ENCODE measurements at regions not wholly inside any gene's neighbourhood (a gene's known extent, or its start where the extent isn't known, plus 50 kb on each side); places are given as distances from the start of the nearest gene placed in this dataset.
A peak's percentile ranks its signal among the peaks of the same experiment; 100 is the strongest.

DNA sequence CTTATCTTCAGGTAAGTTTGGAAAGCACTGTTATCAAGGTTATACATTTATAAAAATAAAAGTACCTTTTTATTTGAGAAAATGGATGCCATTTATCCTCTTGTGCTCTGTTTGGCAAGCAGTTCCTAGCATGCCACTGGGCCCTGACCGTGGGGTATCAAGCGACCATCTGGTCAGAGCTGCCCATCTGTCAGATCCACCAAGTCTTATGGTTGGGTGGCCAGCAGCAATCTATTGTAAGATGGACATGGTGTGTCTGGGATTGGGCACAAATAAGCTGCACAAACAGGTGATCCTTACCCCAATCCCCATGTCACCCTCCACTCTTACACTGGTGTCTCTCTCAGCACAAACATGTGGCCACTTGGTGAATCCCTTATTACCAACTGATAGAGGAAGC, 178.5 kb downstream of the DLEU7 start:
- no CpG with 5 or more reads among the region's 2 CpGs for WGBS (ENCODE audit: insufficient coverage, low lambda C conversion rate)
- no peaks in the 10 kb centered on the region for H3K36me3 ChIP-seq (ENCODE audit: control insufficient read depth, insufficient read depth, low read length)
- H3K4me1 ChIP-seq (ENCODE audit: control insufficient read depth, insufficient read depth, low read length) = no peaks in the 10 kb centered on the region
- no peak for DNase-seq
- peaks cover 2% of the 10 kb centered on the region for H3K9me3 ChIP-seq (ENCODE audit: control insufficient read depth, low read depth, low read length)
- no peaks in the 10 kb centered on the region for H3K27me3 ChIP-seq (ENCODE audit: control insufficient read depth, insufficient read depth, low read length)
- no peak overlapping the region for H3K4me3 ChIP-seq (ENCODE audit: low read length)
- H3K27ac ChIP-seq (ENCODE audit: low read length) = no peak overlapping the region

DNA sequence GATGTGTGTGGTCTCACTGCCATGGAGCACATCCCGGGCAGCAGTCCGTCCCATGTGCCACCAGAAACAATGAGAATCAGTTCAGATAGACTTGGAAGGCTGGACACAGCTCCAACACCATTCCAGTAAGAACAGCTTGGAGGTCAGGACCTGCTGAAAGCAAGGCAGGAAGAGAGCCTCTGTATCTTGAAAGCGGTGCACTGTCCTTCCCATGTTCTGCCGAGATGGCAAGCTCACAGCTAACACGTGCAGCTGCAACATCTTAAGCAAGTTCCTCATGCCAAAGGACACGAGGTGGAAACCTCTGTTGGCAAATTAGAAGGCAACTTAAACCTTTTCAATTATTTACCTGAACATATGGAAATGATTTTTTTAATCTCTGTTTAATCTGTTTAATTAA, 175.4 kb downstream of the DLEU7 start:
- H3K27me3 ChIP-seq (ENCODE audit: control insufficient read depth, insufficient read depth, low read length) = no peaks in the 10 kb centered on the region
- no peaks in the 10 kb centered on the region for H3K36me3 ChIP-seq (ENCODE audit: control insufficient read depth, insufficient read depth, low read length)
- DNase-seq = no peak
- H3K4me1 ChIP-seq (ENCODE audit: control insufficient read depth, insufficient read depth, low read length) = no peaks in the 10 kb centered on the region
- H3K4me3 ChIP-seq (ENCODE audit: low read length) = no peak overlapping the region
- no peak overlapping the region for H3K27ac ChIP-seq (ENCODE audit: low read length)
- no peaks in the 10 kb centered on the region for H3K9me3 ChIP-seq (ENCODE audit: control insufficient read depth, low read depth, low read length)
- WGBS (ENCODE audit: insufficient coverage, low lambda C conversion rate) = no CpG with 5 or more reads among the region's 6 CpGs

DNA sequence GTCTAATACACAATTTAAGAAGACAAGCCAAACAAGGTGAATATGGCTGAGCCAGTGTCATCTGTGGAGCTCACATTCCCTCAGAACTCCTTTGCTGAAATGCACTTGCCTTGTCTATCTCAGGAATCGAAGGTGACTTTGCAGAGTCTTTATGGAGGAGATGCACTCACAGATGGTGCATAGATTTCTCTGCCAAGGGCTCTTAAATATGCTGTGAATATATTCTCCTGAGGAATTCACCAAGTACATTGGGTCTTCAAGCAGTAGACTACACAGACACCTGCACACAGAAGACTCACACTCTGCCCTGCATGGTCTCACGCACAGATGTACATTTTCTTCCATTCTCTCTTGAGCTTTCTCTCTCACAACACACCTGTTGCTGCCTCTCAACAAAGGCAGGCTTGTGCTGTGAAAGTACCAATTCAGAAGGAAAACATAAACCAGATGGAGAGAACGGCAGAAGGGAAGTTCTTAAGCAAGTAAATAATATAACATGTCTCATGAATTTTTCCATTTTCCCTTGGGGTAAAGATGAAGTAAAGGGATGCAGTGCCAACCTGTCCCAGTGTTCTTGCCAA, 174.7 kb downstream of the DLEU7 start:
- Histone ChIP-seq H3K27ac (ENCODE audit: low read length) (no peak overlapping the region), H3K9me3 (ENCODE audit: control insufficient read depth, low read depth, low read length) (no peaks in the 10 kb centered on the region), H3K4me3 (ENCODE audit: low read length) (no peak overlapping the region), H3K27me3 (ENCODE audit: control insufficient read depth, insufficient read depth, low read length) (no peaks in the 10 kb centered on the region), H3K36me3 (ENCODE audit: control insufficient read depth, insufficient read depth, low read length) (no peaks in the 10 kb centered on the region), H3K4me1 (ENCODE audit: control insufficient read depth, insufficient read depth, low read length) (no peaks in the 10 kb centered on the region)
- no peak for DNase-seq
- WGBS (ENCODE audit: insufficient coverage, low lambda C conversion rate) = no CpG with 5 or more reads among the region's 3 CpGs

DNA sequence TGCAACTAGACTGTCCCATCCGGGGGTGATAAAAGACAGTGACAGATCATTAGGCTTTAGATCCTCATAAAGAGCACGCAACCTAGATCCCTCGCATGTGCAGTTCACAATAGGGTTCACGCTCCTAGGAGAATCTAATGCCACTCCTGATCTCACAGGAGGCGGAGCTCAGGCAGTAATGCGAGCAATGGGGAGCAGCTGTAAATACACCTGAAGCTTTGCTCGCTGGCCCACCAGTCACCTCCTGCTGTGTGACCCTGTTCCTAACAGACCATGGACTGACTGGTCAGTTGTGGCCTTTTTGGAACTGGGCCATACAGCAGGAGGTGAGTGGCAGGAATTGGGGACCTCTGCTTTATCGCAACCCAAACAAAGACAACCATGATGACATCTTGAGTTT, 173.2 kb downstream of the DLEU7 start:
- Histone ChIP-seq H3K27me3 (ENCODE audit: control insufficient read depth, insufficient read depth, low read length) (no peaks in the 10 kb centered on the region), H3K4me1 (ENCODE audit: control insufficient read depth, insufficient read depth, low read length) (no peaks in the 10 kb centered on the region), H3K4me3 (ENCODE audit: low read length) (no peak overlapping the region), H3K27ac (ENCODE audit: low read length) (no peak overlapping the region), H3K36me3 (ENCODE audit: control insufficient read depth, insufficient read depth, low read length) (no peaks in the 10 kb centered on the region), H3K9me3 (ENCODE audit: control insufficient read depth, low read depth, low read length) (no peaks in the 10 kb centered on the region)
- no peak for DNase-seq
- no CpG with 5 or more reads among the region's 8 CpGs for WGBS (ENCODE audit: insufficient coverage, low lambda C conversion rate)

DNA sequence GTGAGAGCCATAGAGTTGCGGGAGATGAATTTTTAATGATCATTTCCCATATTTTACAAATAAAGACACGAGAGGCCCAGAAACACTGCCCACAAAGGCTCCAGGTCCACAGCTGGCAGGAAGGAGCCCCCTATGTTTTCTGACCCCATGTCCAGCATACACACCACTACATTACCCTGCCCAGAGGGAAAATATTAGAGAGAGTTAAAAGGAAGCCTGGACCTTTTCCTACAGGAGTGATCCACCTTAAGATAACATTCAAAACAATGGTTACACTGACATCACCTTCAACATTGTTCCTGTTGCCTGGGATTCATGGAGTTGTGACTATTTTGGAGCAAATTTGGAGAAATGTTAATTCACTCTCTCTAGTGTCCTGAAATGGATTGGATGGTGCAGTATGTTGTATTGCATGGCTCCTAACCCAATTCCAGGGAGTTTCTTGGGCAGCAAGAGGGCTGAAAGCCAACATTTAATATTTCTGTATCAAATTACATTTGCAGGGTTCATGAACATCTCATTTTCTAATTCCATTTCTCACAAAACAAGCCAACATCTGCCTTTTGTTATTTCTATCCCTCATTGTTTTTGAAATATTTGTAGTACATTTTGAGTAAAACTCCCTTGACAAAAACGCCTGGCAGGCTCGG, 172.5 kb downstream of the DLEU7 start:
- DNase-seq = no peak
- Histone ChIP-seq H3K4me1 (ENCODE audit: control insufficient read depth, insufficient read depth, low read length) (peaks cover 5% of the 10 kb centered on the region), H3K27me3 (ENCODE audit: control insufficient read depth, insufficient read depth, low read length) (no peaks in the 10 kb centered on the region), H3K36me3 (ENCODE audit: control insufficient read depth, insufficient read depth, low read length) (no peaks in the 10 kb centered on the region), H3K4me3 (ENCODE audit: low read length) (no peak overlapping the region), H3K9me3 (ENCODE audit: control insufficient read depth, low read depth, low read length) (no peaks in the 10 kb centered on the region), H3K27ac (ENCODE audit: low read length) (no peak overlapping the region)
- whole genome bisulfite sequencing (ENCODE audit: insufficient coverage, low lambda C conversion rate) = 100% methylated on average over 1 of the region's 4 CpGs

DNA sequence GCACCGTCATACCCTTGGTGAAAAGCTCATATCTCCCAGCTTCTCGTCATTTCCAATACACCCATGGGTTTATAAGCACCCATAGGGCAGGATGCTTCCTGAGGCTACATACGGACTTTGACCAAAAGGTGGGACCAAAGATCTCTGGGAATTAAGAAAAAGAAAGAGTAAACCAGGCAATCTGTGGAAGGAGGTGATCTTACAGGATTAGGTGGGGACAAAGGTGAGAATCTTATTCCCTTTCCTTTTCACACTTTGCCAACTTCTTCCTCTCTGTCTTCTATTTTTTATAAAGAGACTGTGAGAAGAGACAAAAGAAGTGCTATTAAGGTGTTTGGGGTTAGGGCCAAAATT, 172.0 kb downstream of the DLEU7 start:
- no peaks in the 10 kb centered on the region for H3K27me3 ChIP-seq (ENCODE audit: control insufficient read depth, insufficient read depth, low read length)
- H3K36me3 ChIP-seq (ENCODE audit: control insufficient read depth, insufficient read depth, low read length) = no peaks in the 10 kb centered on the region
- WGBS (ENCODE audit: insufficient coverage, low lambda C conversion rate) = no CpG with 5 or more reads among the region's 3 CpGs
- no peak overlapping the region for H3K4me3 ChIP-seq (ENCODE audit: low read length)
- peak; percentile 29 to 70 for DNase-seq
- no peaks in the 10 kb centered on the region for H3K9me3 ChIP-seq (ENCODE audit: control insufficient read depth, low read depth, low read length)
- H3K4me1 ChIP-seq (ENCODE audit: control insufficient read depth, insufficient read depth, low read length) = peaks cover 7% of the 10 kb centered on the region
- peak overlapping the region; percentile 54 for H3K27ac ChIP-seq (ENCODE audit: low read length)

DNA sequence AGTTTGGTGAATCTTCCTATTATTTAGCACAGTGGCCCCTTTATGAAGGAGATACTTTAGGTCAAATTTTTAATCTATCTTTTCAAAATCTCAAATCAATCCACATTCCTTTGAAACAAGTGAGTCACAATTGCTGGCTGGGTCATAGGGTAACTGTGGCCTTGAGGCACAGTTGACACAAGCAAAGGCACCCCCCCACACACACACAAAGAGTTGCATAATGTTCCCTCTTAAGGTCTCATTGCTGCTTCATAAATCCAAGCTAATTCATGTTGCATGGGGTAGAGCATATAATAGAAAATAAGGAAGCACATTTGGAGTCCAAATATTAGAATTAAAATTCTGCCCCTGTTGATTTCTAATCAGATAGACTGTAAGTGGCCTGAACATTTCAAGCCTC, 171.5 kb downstream of the DLEU7 start:
- no peaks in the 10 kb centered on the region for H3K27me3 ChIP-seq (ENCODE audit: control insufficient read depth, insufficient read depth, low read length)
- peaks cover 8% of the 10 kb centered on the region for H3K4me1 ChIP-seq (ENCODE audit: control insufficient read depth, insufficient read depth, low read length)
- no peak overlapping the region for H3K4me3 ChIP-seq (ENCODE audit: low read length)
- H3K27ac ChIP-seq (ENCODE audit: low read length) = peak overlapping the region; percentile 54
- H3K36me3 ChIP-seq (ENCODE audit: control insufficient read depth, insufficient read depth, low read length) = no peaks in the 10 kb centered on the region
- peak in 1 of 2 donors; percentile 55 for DNase-seq
- H3K9me3 ChIP-seq (ENCODE audit: control insufficient read depth, low read depth, low read length) = no peaks in the 10 kb centered on the region

DNA sequence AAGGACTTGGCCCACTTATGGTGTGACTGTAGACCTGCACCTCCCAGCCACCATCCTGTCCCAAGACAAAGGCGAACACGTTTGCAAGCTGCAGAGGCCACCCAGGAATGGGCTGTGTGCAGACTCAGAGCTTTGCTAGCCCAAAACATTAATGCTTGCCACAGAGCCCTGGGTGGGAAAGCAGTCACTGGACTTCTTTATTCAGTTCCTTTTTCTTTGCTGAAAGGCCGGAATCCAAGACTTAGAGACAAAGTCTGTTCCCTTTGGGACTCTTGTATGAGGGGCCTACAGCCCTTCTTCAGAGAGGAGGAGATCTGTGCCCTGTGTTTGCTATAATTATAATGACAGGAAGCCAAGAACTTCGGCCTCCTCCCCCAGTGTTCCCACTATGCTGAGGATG, 167.8 kb downstream of the DLEU7 start:
- no CpG with 5 or more reads among the region's 4 CpGs for WGBS (ENCODE audit: insufficient coverage, low lambda C conversion rate)

DNA sequence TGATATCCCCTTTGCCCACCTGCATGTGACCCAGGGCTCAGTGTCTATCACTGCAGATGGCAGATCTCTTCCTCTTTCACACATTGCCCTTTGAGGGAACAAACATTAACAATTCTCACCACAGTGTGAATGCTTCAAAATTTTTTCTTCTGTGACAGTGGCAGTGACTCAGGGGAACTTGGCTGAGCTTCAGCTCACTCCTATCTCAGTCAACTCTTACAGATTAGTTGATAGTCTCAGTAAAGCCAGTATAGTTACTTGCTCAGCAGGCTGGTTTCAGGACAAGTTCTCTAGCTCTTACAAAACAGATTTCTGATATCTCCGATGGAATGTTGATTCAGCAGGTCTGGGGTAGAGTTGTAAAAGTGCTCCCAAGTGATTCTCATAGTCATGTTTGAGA, 166.9 kb downstream of the DLEU7 start:
- peak overlapping the region; percentile 51 for H3K27ac ChIP-seq (ENCODE audit: low read length)
- H3K4me1 ChIP-seq (ENCODE audit: control insufficient read depth, insufficient read depth, low read length) = peaks cover 11% of the 10 kb centered on the region
- WGBS (ENCODE audit: insufficient coverage, low lambda C conversion rate) = no CpG with 5 or more reads among the region's 1 CpG
- DNase-seq = peak; percentile 45 to 50
- H3K36me3 ChIP-seq (ENCODE audit: control insufficient read depth, insufficient read depth, low read length) = no peaks in the 10 kb centered on the region
- no peaks in the 10 kb centered on the region for H3K9me3 ChIP-seq (ENCODE audit: control insufficient read depth, low read depth, low read length)
- no peak overlapping the region for H3K4me3 ChIP-seq (ENCODE audit: low read length)
- no peaks in the 10 kb centered on the region for H3K27me3 ChIP-seq (ENCODE audit: control insufficient read depth, insufficient read depth, low read length)

More for the DNA sequence above, 167.8 kb downstream of the DLEU7 start:
- DNase-seq = no peak
- peaks cover 11% of the 10 kb centered on the region for H3K4me1 ChIP-seq (ENCODE audit: control insufficient read depth, insufficient read depth, low read length)
- no peaks in the 10 kb centered on the region for H3K36me3 ChIP-seq (ENCODE audit: control insufficient read depth, insufficient read depth, low read length)
- H3K4me3 ChIP-seq (ENCODE audit: low read length) = no peak overlapping the region
- H3K27ac ChIP-seq (ENCODE audit: low read length) = peak overlapping the region; percentile 51
- H3K9me3 ChIP-seq (ENCODE audit: control insufficient read depth, low read depth, low read length) = no peaks in the 10 kb centered on the region
- no peaks in the 10 kb centered on the region for H3K27me3 ChIP-seq (ENCODE audit: control insufficient read depth, insufficient read depth, low read length)

DNA sequence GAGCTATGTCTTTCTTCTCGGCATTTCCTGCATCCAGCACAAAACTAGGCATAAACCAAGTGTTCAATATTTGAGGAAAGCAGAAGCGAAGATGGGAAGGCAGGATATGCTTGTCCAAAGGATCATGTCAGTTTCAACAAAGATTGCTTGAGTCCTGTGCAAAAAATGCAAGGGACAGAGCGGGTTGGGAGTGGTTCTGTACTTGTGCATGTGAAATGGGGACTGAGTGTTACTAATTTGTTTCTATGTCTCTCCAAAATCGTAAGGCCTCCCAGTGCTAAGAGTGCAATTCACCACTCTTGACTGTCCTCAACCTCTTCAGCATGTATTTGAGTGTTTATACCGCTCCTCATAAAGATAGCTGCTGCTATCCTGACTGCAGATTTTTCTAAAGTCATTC, 166.2 kb downstream of the DLEU7 start:
- no peak for DNase-seq
- Histone ChIP-seq H3K27me3 (ENCODE audit: control insufficient read depth, insufficient read depth, low read length) (no peaks in the 10 kb centered on the region), H3K9me3 (ENCODE audit: control insufficient read depth, low read depth, low read length) (no peaks in the 10 kb centered on the region), H3K27ac (ENCODE audit: low read length) (peak overlapping the region; percentile 26), H3K4me1 (ENCODE audit: control insufficient read depth, insufficient read depth, low read length) (peaks cover 11% of the 10 kb centered on the region), H3K4me3 (ENCODE audit: low read length) (no peak overlapping the region), H3K36me3 (ENCODE audit: control insufficient read depth, insufficient read depth, low read length) (no peaks in the 10 kb centered on the region)
- no CpG with 5 or more reads among the region's 5 CpGs for WGBS (ENCODE audit: insufficient coverage, low lambda C conversion rate)
